ENCODE measurements at regions not wholly inside any gene's neighbourhood (a gene's known extent, or its start where the extent isn't known, plus 50 kb on each side); places are given as distances from the start of the nearest gene placed in this dataset.
A peak's percentile ranks its signal among the peaks of the same experiment; 100 is the strongest.
"Not testable (repeated sequence)": the region's sequence is repeated elsewhere in the genome, so short reads cannot be mapped to it uniquely, and the experiment has no call there.

DNA sequence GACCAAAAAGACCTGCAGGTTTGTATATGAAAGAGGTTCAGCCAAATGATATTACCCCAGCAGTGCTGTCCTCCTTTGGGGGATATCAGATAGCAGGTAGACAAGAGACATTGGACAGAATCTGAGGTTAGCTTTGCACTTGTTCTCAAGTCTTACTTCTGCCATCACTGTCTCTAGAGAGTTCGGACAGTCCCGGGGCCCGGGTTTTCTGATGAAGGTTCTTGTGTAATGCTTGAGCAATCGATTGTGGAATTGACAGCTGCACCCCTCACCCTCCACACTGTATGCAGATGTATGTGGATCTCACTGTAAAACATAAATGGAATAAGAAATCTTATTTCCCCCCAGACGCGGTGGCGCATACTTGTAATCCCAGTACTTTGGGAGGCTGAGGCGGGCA, 56.2 kb upstream of the MORC3 start:
- peaks cover 5 to 10% of the 10 kb centered on the region in 2 donors for H3K4me1 ChIP-seq (ENCODE audit: control insufficient read depth in 1 of 2, insufficient read depth in 2 of 2, low read length in 2 of 2)
- no peak for DNase-seq

DNA sequence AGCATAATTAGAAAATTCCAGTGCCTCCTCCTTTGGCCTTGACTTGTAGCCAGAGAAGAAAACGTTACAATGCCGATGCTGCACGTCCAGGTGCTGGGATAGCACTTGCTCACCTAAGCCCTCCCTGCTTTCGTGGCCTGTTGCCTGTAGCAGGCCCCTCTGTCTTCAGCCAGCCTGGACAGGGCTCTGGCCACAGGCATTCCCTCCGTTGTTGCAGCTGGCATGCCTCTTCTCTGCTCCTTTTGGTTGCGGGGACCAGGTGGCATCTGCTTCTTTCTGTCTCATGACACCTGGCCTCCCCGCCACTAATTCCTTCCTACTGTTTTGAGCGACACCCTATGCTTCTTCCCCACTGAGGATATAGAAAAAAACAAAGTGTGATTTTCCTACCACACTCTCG, 54.6 kb upstream of the MORC3 start:
- Mint-ChIP-seq H3K36me3 (peaks cover 71 to 92% of the 10 kb centered on the region in 2 donors), H3K4me3 (no peak overlapping the region), H3K9me3 (peaks cover 0 to 11% (median 4%) of the 10 kb centered on the region in 7 donors), H3K4me1 (peaks cover 4% of the 10 kb centered on the region), H3K27ac (no peak overlapping the region), H3K27me3 (ENCODE audit: low read depth in 3 of 3) (no peaks in the 10 kb centered on the region)
- intact Hi-C loops (cut with micrococcal nuclease) = no loop called here
- no peak overlapping the region for H3K4me2 ChIP-seq (replicated peaks; ENCODE audit: extremely low read depth, low read length, poor library complexity, severe bottlenecking)
- no peak overlapping the region for H2AFZ ChIP-seq (ENCODE audit: insufficient read depth, low read depth, low read length, poor library complexity, severe bottlenecking)
- H3K27ac ChIP-seq (ENCODE audit: low read depth in 1 of 2, low read length in 2 of 2) = no peak overlapping the region
- peaks cover 0 to 4% of the 10 kb centered on the region in 2 donors for H3K4me1 ChIP-seq (ENCODE audit: control insufficient read depth in 1 of 2, insufficient read depth in 2 of 2, low read length in 2 of 2)
- no peak overlapping the region for H3K9ac ChIP-seq (ENCODE audit: insufficient read depth, low read length, poor library complexity, severe bottlenecking)
- WGBS (ENCODE audit: insufficient coverage) = 98% methylated on average over 6 of the region's 9 CpGs
- no peaks in the 10 kb centered on the region for H3K27me3 ChIP-seq (ENCODE audit: control insufficient read depth in 2 of 2, insufficient read depth in 2 of 2, low read length in 2 of 2)
- H3K9me3 ChIP-seq (replicated peaks in 1 of 2; ENCODE audit: control insufficient read depth in 1 of 2, insufficient read depth in 1 of 2, low read length in 2 of 2) = no peaks in the 10 kb centered on the region
- no peaks in the 10 kb centered on the region for H4K20me1 ChIP-seq (ENCODE audit: insufficient read depth, low read length)
- peaks cover 56 to 84% of the 10 kb centered on the region in 2 donors for H3K36me3 ChIP-seq (replicated peaks in 1 of 2; ENCODE audit: control insufficient read depth in 1 of 2, insufficient read depth in 2 of 2, low read length in 2 of 2)
- no peak overlapping the region for H3K4me3 ChIP-seq (replicated peaks in 1 of 3; ENCODE audit: low read depth in 2 of 3, low read length in 3 of 3)
- no peak for DNase-seq
- TF ChIP-seq, protein P1, sequence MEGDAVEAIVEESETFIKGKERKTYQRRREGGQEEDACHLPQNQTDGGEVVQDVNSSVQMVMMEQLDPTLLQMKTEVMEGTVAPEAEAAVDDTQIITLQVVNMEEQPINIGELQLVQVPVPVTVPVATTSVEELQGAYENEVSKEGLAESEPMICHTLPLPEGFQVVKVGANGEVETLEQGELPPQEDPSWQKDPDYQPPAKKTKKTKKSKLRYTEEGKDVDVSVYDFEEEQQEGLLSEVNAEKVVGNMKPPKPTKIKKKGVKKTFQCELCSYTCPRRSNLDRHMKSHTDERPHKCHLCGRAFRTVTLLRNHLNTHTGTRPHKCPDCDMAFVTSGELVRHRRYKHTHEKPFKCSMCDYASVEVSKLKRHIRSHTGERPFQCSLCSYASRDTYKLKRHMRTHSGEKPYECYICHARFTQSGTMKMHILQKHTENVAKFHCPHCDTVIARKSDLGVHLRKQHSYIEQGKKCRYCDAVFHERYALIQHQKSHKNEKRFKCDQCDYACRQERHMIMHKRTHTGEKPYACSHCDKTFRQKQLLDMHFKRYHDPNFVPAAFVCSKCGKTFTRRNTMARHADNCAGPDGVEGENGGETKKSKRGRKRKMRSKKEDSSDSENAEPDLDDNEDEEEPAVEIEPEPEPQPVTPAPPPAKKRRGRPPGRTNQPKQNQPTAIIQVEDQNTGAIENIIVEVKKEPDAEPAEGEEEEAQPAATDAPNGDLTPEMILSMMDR (IDR thresholded peaks at IDR 0.05) = no peak
- no peaks in the 10 kb centered on the region for H3K79me2 ChIP-seq (ENCODE audit: insufficient read depth, low read length)

More for the DNA sequence above, 56.2 kb upstream of the MORC3 start:
- Mint-ChIP-seq H3K27me3 (ENCODE audit: low read depth in 3 of 3) (peaks cover 0 to under 1% (median 0%) of the 10 kb centered on the region in 3 donors), H3K4me1 (peaks cover 10% of the 10 kb centered on the region), H3K36me3 (peaks cover 65 to 94% of the 10 kb centered on the region in 2 donors), H3K9me3 (peaks cover 0 to 11% (median 4%) of the 10 kb centered on the region in 7 donors), H3K4me3 (no peak overlapping the region), H3K27ac (no peak overlapping the region)
- H3K27me3 ChIP-seq (ENCODE audit: control insufficient read depth in 2 of 2, insufficient read depth in 2 of 2, low read length in 2 of 2) = no peaks in the 10 kb centered on the region
- no peak overlapping the region for H3K27ac ChIP-seq (ENCODE audit: low read depth in 1 of 2, low read length in 2 of 2)
- H3K36me3 ChIP-seq (replicated peaks in 1 of 2; ENCODE audit: control insufficient read depth in 1 of 2, insufficient read depth in 2 of 2, low read length in 2 of 2) = peaks cover 53 to 73% of the 10 kb centered on the region in 2 donors
- TF ChIP-seq, protein P1 (IDR thresholded peaks at IDR 0.05) = no peak
- no peak overlapping the region for H2AFZ ChIP-seq (ENCODE audit: insufficient read depth, low read depth, low read length, poor library complexity, severe bottlenecking)
- no peak overlapping the region for H3K4me2 ChIP-seq (replicated peaks; ENCODE audit: extremely low read depth, low read length, poor library complexity, severe bottlenecking)
- WGBS (ENCODE audit: insufficient coverage) = no CpG with 5 or more reads among the region's 8 CpGs
- intact Hi-C loops (cut with micrococcal nuclease) = loop anchor here in 1 of 2 donors (5.0 kb wide), 1 partner anchor 69 kb away; no protein-coding TSS in a partner anchor
- no peaks in the 10 kb centered on the region for H4K20me1 ChIP-seq (ENCODE audit: insufficient read depth, low read length)
- no peak overlapping the region for H3K4me3 ChIP-seq (replicated peaks in 1 of 3; ENCODE audit: low read depth in 2 of 3, low read length in 3 of 3)
- H3K79me2 ChIP-seq (ENCODE audit: insufficient read depth, low read length) = no peaks in the 10 kb centered on the region
- H3K9ac ChIP-seq (ENCODE audit: insufficient read depth, low read length, poor library complexity, severe bottlenecking) = no peak overlapping the region
- no peaks in the 10 kb centered on the region for H3K9me3 ChIP-seq (replicated peaks in 1 of 2; ENCODE audit: control insufficient read depth in 1 of 2, insufficient read depth in 1 of 2, low read length in 2 of 2)

DNA sequence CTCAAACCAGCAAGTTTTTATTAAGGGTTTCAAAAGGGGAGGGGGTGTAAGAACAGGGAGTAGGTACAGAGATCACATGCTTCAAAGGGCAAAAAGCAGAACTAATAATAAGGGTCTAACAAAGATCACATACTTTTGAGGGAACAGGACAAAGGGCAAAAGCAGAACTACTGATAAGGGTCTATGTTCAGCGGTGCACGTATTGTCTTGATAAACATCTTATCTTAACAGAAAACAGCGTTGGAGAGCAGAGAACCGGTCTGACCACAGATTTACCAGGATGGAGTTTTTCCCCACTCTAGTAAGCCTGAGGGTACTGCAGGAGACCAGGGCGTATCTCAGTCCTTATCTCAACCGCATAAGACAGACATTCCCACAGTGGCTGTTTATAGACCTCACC, 52.2 kb upstream of the MORC3 start:
- H3K9me3 Mint-ChIP-seq = peaks cover 0 to 11% (median 4%) of the 10 kb centered on the region in 7 donors

More for the DNA sequence above, 52.2 kb upstream of the MORC3 start:
- H3K4me3 Mint-ChIP-seq; H3K79me2 ChIP-seq (ENCODE audit: insufficient read depth, low read length); H3K9me3 ChIP-seq (replicated peaks in 1 of 2; ENCODE audit: control insufficient read depth in 1 of 2, insufficient read depth in 1 of 2, low read length in 2 of 2); H3K27me3 Mint-ChIP-seq (ENCODE audit: low read depth in 3 of 3); H3K4me1 ChIP-seq (ENCODE audit: control insufficient read depth in 1 of 2, insufficient read depth in 2 of 2, low read length in 2 of 2); H3K27ac ChIP-seq (ENCODE audit: low read depth in 1 of 2, low read length in 2 of 2); H4K20me1 ChIP-seq (ENCODE audit: insufficient read depth, low read length); H3K27me3 ChIP-seq (ENCODE audit: control insufficient read depth in 2 of 2, insufficient read depth in 2 of 2, low read length in 2 of 2); DNase-seq; H3K9ac ChIP-seq (ENCODE audit: insufficient read depth, low read length, poor library complexity, severe bottlenecking); H3K4me1 Mint-ChIP-seq; intact Hi-C loops (cut with micrococcal nuclease); H3K4me3 ChIP-seq (replicated peaks in 1 of 3; ENCODE audit: low read depth in 2 of 3, low read length in 3 of 3); H3K4me2 ChIP-seq (replicated peaks; ENCODE audit: extremely low read depth, low read length, poor library complexity, severe bottlenecking); H2AFZ ChIP-seq (ENCODE audit: insufficient read depth, low read depth, low read length, poor library complexity, severe bottlenecking): not testable (repeated sequence)
- Mint-ChIP-seq H3K36me3 (peaks cover 68 to 94% of the 10 kb centered on the region in 2 donors), H3K27ac (peak overlapping the region in 3 of 7 donors; percentile 46 to 57 (median 51))
- WGBS (ENCODE audit: insufficient coverage) = 54% methylated on average over 5 of the region's 6 CpGs
- peaks cover 50 to 92% of the 10 kb centered on the region in 2 donors for H3K36me3 ChIP-seq (replicated peaks in 1 of 2; ENCODE audit: control insufficient read depth in 1 of 2, insufficient read depth in 2 of 2, low read length in 2 of 2)

Measured in CD14-positive monocyte (primary cell).